GM19324 (cell line): ENCODE measurements at regions not wholly inside any gene's neighbourhood (a gene's known extent, or its start where the extent isn't known, plus 50 kb on each side); places are given as distances from the start of the nearest gene placed in this dataset.
"Not testable (repeated sequence)": the region's sequence is repeated elsewhere in the genome, so short reads cannot be mapped to it uniquely, and the experiment has no call there.

Experiments
- ATAC-seq: cut with Tn5 transposase; IDR thresholded peaks from one replicate; pipeline ENCODE4 v1.9.1; 2021; ENCODE audit warnings: mild to moderate bottlenecking, moderate library complexity; ENCODE audit not compliant: unreplicated experiment, low FRiP score

- ATAC-seq, result no peak
These were observed 115.0 kb upstream of the SLIT3 start for GRCh38 chr5:169415948-169416347.

- no peak for ATAC-seq
These were observed 114.4 kb upstream of the SLIT3 start for GRCh38 chr5:169415371-169415770.

DNA sequence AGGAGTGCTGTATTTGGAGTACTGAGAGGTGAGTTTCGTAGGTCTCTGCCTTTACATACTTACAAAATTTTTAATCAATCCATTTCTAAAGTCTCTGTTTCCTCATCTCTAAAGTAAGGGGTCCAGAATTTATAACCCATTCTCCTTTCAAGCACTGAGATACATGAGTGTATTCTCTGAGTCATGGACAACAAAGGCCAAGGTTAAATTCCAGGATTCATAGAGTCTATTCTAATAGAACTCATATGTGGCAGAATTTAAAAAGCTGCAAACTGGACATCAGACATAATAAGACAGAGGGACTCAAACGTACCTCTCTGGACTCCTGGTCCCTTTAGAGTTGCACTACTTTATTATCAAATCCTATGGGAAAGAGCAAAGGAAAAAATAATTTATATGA lies 112.5 kb upstream of the SLIT3 start:
- ATAC-seq, result no peak

- ATAC-seq, result no peak
These were observed 111.9 kb upstream of the SLIT3 start for GRCh38 chr5:169412831-169413230.

DNA sequence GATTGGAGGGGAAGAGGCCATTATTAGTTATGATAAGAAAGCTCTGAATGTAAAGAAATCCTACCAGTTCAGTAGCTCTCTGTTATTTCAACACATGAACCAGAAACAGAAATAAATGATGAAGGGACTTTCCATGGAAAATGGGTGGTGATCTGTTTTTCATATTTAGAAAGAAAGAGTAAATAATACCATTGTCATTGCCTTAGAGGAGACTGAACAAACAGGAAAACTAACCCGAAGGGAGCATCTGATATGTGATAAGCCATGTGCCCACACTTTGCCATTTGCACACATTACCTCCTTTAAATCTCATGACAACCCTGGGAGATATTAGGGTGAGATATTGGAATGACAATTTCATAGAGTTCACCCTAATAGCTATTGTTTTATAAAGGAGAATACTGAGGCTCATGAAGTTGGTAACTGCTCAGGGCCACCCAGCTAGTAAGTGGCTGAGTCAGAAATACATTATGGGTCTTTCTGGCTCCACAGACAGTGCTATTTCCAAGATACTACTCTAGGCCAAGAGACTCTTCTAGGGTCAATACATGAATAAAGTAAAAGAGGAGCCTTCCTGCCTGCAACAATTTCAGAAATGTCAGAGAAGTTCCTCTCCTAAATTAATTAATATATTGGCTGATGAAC lies 111.0 kb upstream of the SLIT3 start:
- ATAC-seq, result no peak

- ATAC-seq, result no peak
These were observed 110.3 kb upstream of the SLIT3 start for GRCh38 chr5:169410996-169411783.

DNA sequence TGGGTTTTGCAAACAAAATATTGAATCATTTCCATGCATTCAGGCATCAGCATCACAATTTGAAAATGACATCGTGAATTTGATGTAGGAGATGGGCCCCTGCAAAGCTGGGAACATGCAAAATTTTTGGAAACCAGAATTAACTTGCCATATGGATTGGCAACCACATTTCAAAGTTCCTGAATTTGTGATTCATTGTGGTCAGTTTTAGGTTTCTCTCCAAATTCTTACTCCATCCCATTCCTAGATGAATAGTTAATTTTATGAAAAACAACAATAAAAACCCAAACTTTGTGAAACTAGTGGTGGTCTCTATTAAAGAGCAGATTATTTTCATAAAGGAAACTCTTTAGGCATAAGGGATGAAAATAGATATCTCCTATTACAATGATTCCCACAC lies 107.8 kb upstream of the SLIT3 start:
- no peak for ATAC-seq

- ATAC-seq, result no peak
These were observed 107.2 kb upstream of the SLIT3 start for GRCh38 chr5:169408171-169408570.

DNA sequence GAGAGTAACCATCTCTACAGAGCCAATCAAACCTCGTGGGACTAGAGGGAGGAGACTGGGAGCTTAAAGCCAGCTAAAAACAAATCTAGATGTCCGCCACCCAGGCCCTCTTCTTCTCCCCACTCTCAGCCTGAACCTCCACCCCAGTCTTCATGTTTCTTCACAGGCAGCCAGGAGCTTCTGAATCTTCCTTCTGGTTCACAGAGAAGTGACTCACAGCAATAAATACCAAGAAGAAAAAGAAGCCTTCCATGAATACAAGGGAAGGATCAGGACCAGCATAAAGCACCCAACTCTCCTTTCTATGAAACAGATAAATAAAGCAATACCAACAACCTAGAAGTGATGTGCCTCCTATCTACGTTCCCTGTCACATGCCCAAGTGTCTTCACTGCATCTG lies 103.3 kb upstream of the SLIT3 start:
- no peak for ATAC-seq

DNA sequence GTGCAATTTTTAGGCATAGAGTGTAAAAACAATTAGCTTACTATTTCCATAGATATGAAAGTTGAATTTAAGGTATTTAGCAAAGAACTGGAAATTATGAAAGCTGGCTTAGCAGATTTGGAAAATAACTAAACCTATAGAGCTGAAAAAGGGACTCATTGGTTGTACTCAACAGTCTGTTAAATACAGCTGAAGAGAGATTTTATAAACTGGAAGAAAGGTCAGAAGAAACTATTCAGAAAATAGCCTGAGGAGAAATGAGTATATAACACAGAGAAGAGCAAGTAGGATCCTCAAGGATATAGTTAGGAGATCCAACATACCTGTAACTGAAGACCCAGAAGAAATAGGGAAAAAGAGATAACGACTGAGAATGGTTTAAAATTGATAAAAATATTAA lies 97.6 kb upstream of the SLIT3 start:
- no peak for ATAC-seq

DNA sequence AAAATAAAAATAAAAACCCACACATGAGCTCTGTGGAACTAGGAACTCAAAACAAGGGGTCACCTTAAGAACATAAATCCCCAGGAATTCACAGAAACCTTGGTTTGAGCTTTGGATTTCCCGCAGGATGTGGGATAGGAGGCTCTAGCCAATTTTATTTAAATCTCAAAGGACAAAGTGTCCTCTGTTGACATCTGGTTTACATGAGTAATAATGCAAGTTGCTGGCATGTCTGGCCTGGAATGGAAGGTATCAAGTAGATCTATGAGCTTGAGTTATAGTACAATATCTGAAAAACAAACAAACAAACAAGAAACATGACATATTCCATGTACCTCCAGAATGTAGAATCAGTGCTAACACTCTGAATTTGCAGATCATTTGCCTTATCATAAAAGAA lies 94.2 kb upstream of the SLIT3 start:
- no peak for ATAC-seq

DNA sequence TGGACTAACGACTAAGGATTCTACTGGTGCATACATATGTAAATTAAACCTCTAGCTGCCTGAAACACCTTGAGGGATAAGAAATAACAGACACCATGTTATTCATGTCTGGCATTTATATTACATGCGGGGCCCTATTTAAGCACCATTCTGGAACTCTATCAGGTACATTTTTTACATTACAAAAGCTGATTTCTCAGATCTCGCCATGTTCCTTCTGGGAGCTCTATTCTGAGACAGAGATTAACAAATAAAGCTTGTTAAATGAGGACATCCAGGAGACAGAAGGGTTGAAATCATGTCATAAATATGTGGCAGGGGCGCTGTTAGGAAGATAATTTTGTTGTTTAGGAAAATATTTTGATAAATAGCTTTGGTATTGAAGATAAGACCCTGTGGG lies 93.4 kb upstream of the SLIT3 start:
- no peak for ATAC-seq

GRCh38 chr5:169393907-169394306 lies 93.0 kb upstream of the SLIT3 start:
- no peak for ATAC-seq

DNA sequence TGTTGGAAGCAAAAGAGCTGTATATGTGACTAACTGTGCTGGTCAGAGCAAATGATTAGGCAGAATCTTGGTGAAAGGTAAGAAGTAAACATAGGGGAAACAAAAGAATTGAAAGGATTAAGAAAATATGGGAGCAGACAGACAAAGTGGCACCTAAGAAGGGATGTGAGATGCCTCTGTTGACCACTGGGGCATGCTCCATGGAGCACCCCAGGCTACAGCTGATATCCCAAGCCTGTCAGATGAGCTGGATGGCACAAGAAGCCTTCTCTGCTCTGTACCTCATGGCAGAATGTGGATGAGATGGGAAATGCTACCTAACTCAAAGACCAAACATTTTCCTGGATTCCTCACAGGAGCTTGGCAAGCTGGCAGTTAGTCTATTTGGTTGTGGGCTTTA lies 89.3 kb upstream of the SLIT3 start:
- ATAC-seq, result no peak

- ATAC-seq, result no peak
These were observed 88.4 kb upstream of the SLIT3 start for GRCh38 chr5:169389318-169389717.

- ATAC-seq, result no peak
These were observed 84.7 kb upstream of the SLIT3 start for GRCh38 chr5:169385636-169386035.

DNA sequence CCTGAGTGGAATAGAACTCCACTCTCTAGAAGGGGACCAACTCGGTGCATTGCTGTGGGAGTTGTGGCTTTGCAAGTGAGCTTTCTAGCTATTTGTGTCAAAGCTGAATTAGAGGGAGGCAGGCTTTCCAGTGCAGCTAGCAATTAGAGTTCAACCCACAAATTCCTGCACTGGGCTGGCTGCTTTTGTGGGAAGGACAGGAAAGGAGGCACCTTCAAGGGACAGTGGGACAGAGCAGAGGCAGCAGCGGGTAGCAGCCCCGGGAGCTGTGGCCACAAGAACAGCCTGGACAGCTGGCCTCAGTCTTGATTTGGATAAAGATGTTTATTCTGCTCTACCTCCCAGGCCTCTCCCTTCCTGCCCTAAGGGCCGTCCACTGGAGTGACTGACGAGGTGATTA lies 83.7 kb upstream of the SLIT3 start:
- ATAC-seq, result no peak

DNA sequence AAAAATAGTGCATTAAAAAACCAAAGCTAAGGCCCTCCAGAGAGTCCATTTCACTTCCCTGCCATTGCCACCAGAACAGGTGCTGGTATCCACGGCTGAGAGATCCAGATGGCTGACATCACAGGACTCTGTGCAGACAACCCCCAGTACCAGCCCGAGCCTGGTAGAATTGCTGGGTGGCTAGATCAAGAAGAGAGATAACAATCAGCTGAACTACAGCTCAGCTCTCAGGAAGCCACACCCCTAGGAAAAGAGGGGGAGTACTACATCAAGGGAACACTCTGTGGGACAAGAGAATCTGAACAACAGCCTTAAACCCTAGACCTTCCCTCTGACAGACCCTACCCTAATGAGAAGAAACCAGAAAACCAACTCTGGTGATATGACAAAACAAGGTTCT lies 73.8 kb upstream of the SLIT3 start:
- no peak for ATAC-seq

GRCh38 chr5:169374111-169374510 lies 73.2 kb upstream of the SLIT3 start:
- no peak for ATAC-seq

GRCh38 chr5:169371801-169372200 lies 70.9 kb upstream of the SLIT3 start:
- not testable (repeated sequence) for ATAC-seq

DNA sequence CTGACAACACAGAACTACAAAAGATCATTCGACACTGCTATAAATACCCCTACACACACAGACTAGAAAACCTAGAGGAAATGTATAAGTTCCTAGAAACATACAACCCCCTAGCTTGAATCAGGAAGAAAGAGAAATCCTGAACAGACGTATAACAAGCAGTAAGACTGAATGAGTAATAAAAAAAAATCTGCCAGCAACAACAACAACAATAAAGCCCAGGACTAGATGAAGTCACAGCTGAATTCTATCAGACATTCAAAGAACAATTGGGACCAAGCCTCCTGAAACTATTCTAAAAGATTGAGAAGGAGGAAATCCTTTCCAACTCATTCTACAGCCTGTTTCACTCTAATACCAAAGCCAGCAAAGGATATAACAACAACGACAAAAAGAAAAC lies 68.2 kb upstream of the SLIT3 start:
- no peak for ATAC-seq

GRCh38 chr5:169367861-169368260 lies 66.9 kb upstream of the SLIT3 start:
- no peak for ATAC-seq
